Mucosa of rectum (tissue), 2 donors: ENCODE measurements at regions not wholly inside any gene's neighbourhood (a gene's known extent, or its start where the extent isn't known, plus 50 kb on each side); places are given as distances from the start of the nearest gene placed in this dataset.
"Not testable (repeated sequence)": the region's sequence is repeated elsewhere in the genome, so short reads cannot be mapped to it uniquely, and the experiment has no call there.

ENCODE experiments used
- H3K27ac ChIP-seq, 2 donors: one replicate each; pipeline ENCODE4 v1.7.0; 2013; ENCODE audit warnings: inconsistent platforms in 2 of 2, low read depth in 2 of 2, low read length in 2 of 2
- H3K27me3 ChIP-seq, 2 donors: one replicate each; pipeline ENCODE4 v1.7.0; 2013; ENCODE audit warnings: low read length in 2 of 2; ENCODE audit not compliant: control insufficient read depth in 2 of 2, insufficient read depth in 2 of 2
- H3K36me3 ChIP-seq, 2 donors: one replicate each; pipeline ENCODE4 v1.7.0; 2013; ENCODE audit warnings: low read length in 2 of 2; ENCODE audit not compliant: control insufficient read depth in 2 of 2, insufficient read depth in 2 of 2
- H3K4me1 ChIP-seq, 2 donors: one replicate each; pipeline ENCODE4 v1.7.0; 2013; ENCODE audit warnings: low read length in 2 of 2, mild to moderate bottlenecking in 1 of 2; ENCODE audit not compliant: control insufficient read depth in 2 of 2, insufficient read depth in 2 of 2
- H3K4me3 ChIP-seq, 2 donors: one replicate each; pipeline ENCODE4 v1.7.0; 2013; ENCODE audit warnings: low read length in 2 of 2
- H3K9ac ChIP-seq, 2 donors: one replicate each; pipeline ENCODE4 v1.7.0; 2013; ENCODE audit warnings: low read length in 2 of 2, low read depth in 1 of 2, mild to moderate bottlenecking in 1 of 2
- H3K9me3 ChIP-seq, 2 donors: one replicate each; pipeline ENCODE4 v1.7.0; 2013; ENCODE audit warnings: low read length in 2 of 2; ENCODE audit not compliant: control insufficient read depth in 2 of 2
- donor health status: healthy.
- donor health status: Normal muscosa, but diverticular disease.

- Histone ChIP-seq H3K36me3 (no peaks in the 10 kb centered on the region), H3K27me3 (no peaks in the 10 kb centered on the region), H3K9ac (no peak overlapping the region), H3K4me3 (no peak overlapping the region), H3K4me1 (no peaks in the 10 kb centered on the region), H3K9me3 (no peaks in the 10 kb centered on the region), H3K27ac (no peak overlapping the region)
Observed at GRCh38 chr20:12737497-12737896, 271.3 kb upstream of the SPTLC3 start.

- Histone ChIP-seq H3K36me3 (no peaks in the 10 kb centered on the region), H3K9me3 (no peaks in the 10 kb centered on the region), H3K27ac (no peak overlapping the region), H3K27me3 (no peaks in the 10 kb centered on the region), H3K4me1 (no peaks in the 10 kb centered on the region), H3K9ac (no peak overlapping the region), H3K4me3 (no peak overlapping the region)
Observed at GRCh38 chr20:12737900-12738299, 270.9 kb upstream of the SPTLC3 start.

- no peaks in the 10 kb centered on the region for H3K4me1 ChIP-seq
- no peak overlapping the region for H3K27ac ChIP-seq
- no peaks in the 10 kb centered on the region for H3K27me3 ChIP-seq
- no peaks in the 10 kb centered on the region for H3K36me3 ChIP-seq
- H3K4me3 ChIP-seq: no peak overlapping the region
- no peaks in the 10 kb centered on the region for H3K9me3 ChIP-seq
- no peak overlapping the region for H3K9ac ChIP-seq
Observed at GRCh38 chr20:12740647-12741046, 268.1 kb upstream of the SPTLC3 start.

- H3K9me3 ChIP-seq: no peaks in the 10 kb centered on the region
- no peak overlapping the region for H3K27ac ChIP-seq
- H3K9ac ChIP-seq: no peak overlapping the region
- H3K4me3 ChIP-seq: no peak overlapping the region
- no peaks in the 10 kb centered on the region for H3K36me3 ChIP-seq
- no peaks in the 10 kb centered on the region for H3K27me3 ChIP-seq
- H3K4me1 ChIP-seq: no peaks in the 10 kb centered on the region
Observed at GRCh38 chr20:12744037-12744436, 264.7 kb upstream of the SPTLC3 start.

GRCh38 chr20:12748359-12748994 is 260.3 kb upstream of the SPTLC3 start:
- no peaks in the 10 kb centered on the region for H3K36me3 ChIP-seq
- no peaks in the 10 kb centered on the region for H3K9me3 ChIP-seq
- no peak overlapping the region for H3K4me3 ChIP-seq
- H3K27ac ChIP-seq: no peak overlapping the region
- no peak overlapping the region for H3K9ac ChIP-seq
- H3K4me1 ChIP-seq: no peaks in the 10 kb centered on the region
- no peaks in the 10 kb centered on the region for H3K27me3 ChIP-seq

GRCh38 chr20:12750221-12750620 is 258.6 kb upstream of the SPTLC3 start:
- Histone ChIP-seq H3K9me3 (no peaks in the 10 kb centered on the region), H3K4me3 (no peak overlapping the region), H3K27ac (no peak overlapping the region), H3K36me3 (no peaks in the 10 kb centered on the region), H3K27me3 (no peaks in the 10 kb centered on the region), H3K4me1 (no peaks in the 10 kb centered on the region), H3K9ac (no peak overlapping the region)

GRCh38 chr20:12752900-12753693 is 255.7 kb upstream of the SPTLC3 start:
- not testable (repeated sequence) for H3K9me3 ChIP-seq, H3K4me1 ChIP-seq, H3K36me3 ChIP-seq, H3K4me3 ChIP-seq, H3K27me3 ChIP-seq, H3K9ac ChIP-seq, H3K27ac ChIP-seq

- H3K27ac ChIP-seq, H3K9me3 ChIP-seq, H3K4me1 ChIP-seq, H3K9ac ChIP-seq, H3K4me3 ChIP-seq, H3K36me3 ChIP-seq, H3K27me3 ChIP-seq: not testable (repeated sequence)
Observed at GRCh38 chr20:12753742-12754141, 255.0 kb upstream of the SPTLC3 start.

- not testable (repeated sequence) for H3K27me3 ChIP-seq, H3K4me3 ChIP-seq, H3K36me3 ChIP-seq, H3K9me3 ChIP-seq, H3K27ac ChIP-seq, H3K4me1 ChIP-seq, H3K9ac ChIP-seq
Observed at GRCh38 chr20:12759493-12759892, 249.3 kb upstream of the SPTLC3 start.

GRCh38 chr20:12762725-12763124 is 246.0 kb upstream of the SPTLC3 start:
- Histone ChIP-seq H3K27ac (no peak overlapping the region), H3K27me3 (no peaks in the 10 kb centered on the region), H3K9ac (no peak overlapping the region), H3K4me1 (no peaks in the 10 kb centered on the region), H3K4me3 (no peak overlapping the region), H3K9me3 (no peaks in the 10 kb centered on the region), H3K36me3 (no peaks in the 10 kb centered on the region)
